ENCODE measurements at regions not wholly inside any gene's neighbourhood (a gene's known extent, or its start where the extent isn't known, plus 50 kb on each side); places are given as distances from the start of the nearest gene placed in this dataset.

DNA sequence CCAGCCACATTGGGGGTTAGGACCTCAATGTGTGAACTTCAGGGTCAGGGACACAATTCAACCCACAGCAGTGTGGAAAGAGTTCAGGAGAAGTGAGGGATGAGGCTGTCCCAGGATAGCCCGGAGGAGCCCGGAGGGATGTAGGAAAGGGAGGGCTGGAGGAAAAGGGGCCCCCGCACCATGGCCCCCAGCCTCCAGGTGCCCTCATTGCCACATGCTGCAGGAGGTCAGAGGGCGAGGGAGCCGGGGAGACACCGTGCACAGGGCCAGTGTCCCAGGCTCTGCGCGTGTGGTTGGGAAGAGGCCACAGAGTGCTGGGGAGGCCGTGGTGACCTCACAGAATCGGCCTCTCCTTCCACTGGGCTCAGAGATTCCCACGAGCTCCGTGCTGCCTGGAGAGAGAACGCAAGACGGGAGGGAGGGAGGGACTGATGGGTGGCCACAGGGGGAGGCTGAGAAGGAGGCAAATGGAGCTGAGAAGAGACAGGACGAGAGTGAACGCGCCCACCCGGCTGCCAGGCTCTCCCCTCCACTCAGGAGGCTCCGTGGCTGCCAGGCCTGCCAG lies 215.1 kb downstream of the DLL1 start:
- DNase-seq (ENCODE audit: low spot score): no peak
- Histone ChIP-seq H3K27me3 (no peaks in the 10 kb centered on the region), H3K4me3 (no peak overlapping the region), H3K4me1 (no peaks in the 10 kb centered on the region), H3K27ac (no peak overlapping the region), H3K36me3 (no peaks in the 10 kb centered on the region), H3K9me3 (peaks cover 0 to 4% of the 10 kb centered on the region in 2 donors)
- TF ChIP-seq, protein P1, sequence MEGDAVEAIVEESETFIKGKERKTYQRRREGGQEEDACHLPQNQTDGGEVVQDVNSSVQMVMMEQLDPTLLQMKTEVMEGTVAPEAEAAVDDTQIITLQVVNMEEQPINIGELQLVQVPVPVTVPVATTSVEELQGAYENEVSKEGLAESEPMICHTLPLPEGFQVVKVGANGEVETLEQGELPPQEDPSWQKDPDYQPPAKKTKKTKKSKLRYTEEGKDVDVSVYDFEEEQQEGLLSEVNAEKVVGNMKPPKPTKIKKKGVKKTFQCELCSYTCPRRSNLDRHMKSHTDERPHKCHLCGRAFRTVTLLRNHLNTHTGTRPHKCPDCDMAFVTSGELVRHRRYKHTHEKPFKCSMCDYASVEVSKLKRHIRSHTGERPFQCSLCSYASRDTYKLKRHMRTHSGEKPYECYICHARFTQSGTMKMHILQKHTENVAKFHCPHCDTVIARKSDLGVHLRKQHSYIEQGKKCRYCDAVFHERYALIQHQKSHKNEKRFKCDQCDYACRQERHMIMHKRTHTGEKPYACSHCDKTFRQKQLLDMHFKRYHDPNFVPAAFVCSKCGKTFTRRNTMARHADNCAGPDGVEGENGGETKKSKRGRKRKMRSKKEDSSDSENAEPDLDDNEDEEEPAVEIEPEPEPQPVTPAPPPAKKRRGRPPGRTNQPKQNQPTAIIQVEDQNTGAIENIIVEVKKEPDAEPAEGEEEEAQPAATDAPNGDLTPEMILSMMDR (IDR thresholded peaks at IDR 0.05): no peak

DNA sequence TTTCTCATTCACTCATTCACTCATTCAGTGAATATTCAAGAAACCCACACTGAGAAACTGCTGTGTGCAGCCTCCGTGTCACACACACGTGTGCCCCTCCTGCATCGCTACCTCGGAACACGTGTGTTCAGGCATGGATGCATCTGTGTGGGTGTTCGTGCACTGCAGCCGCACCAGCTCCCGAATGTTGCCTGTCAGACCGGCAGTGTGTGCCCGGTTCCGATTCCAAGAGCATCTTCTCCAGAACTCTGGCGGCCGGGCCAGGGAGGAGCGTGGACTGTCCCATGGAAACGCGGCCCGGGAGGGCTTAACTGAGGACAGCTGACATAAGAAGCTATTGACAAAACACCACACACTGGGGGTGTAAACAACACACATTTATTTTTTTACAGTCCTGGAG lies 216.0 kb downstream of the DLL1 start:
- H3K27me3 ChIP-seq: no peaks in the 10 kb centered on the region
- no peaks in the 10 kb centered on the region for H3K36me3 ChIP-seq
- H3K4me1 ChIP-seq: no peaks in the 10 kb centered on the region
- TF ChIP-seq, protein P1 (IDR thresholded peaks at IDR 0.05): no peak
- no peak for DNase-seq (ENCODE audit: low spot score)
- H3K9me3 ChIP-seq: peaks cover 0 to 5% of the 10 kb centered on the region in 2 donors
- no peak overlapping the region for H3K27ac ChIP-seq
- no peak overlapping the region for H3K4me3 ChIP-seq

DNA sequence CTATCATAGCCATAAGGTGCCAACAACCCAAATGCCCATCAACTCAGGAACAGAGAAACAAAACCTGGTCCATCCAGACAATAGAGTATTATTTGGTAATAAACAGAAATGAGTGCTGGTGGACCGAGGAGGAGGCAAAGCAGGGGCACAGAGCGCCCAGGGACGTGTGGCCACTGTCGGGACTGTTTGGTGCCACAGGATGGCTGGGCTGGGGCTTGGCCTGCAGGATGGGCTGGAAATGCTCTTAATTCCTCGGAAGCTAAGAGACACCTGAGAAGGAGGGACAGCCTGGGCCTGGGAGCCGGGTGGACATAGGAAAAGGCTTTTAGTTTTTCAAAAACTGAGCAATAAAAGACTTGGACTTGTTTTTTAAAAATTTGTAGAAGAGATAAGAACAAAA lies 216.4 kb downstream of the DLL1 start:
- no peak overlapping the region for H3K27ac ChIP-seq
- no peaks in the 10 kb centered on the region for H3K4me1 ChIP-seq
- TF ChIP-seq, protein P1 (IDR thresholded peaks at IDR 0.05): no peak
- peaks cover 0 to 10% of the 10 kb centered on the region in 2 donors for H3K9me3 ChIP-seq
- H3K36me3 ChIP-seq: no peaks in the 10 kb centered on the region
- no peak overlapping the region for H3K4me3 ChIP-seq
- no peaks in the 10 kb centered on the region for H3K27me3 ChIP-seq
- DNase-seq (ENCODE audit: low spot score): no peak

DNA sequence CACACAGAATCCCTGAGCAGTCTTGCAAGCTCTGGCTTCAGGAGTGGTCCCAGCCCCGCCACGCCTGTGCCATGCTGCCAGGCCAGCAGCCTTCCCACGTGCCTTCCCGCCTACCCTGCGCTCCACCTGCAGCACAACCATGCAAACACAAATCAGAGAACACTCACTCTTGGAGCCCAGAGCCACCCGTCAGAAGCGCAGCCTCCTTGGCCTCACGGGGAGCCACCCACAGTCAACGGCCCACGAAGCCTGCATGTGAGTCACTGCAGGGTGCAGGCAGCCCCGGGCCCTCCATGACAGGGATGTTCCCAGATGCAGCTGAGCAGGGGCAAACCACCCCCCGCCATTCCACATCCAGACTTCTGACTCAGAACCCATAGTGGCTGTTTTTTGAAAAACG lies 217.0 kb downstream of the DLL1 start:
- H3K27me3 ChIP-seq: no peaks in the 10 kb centered on the region
- H3K4me3 ChIP-seq: no peak overlapping the region
- DNase-seq (ENCODE audit: low spot score): no peak
- TF ChIP-seq, protein P1 (IDR thresholded peaks at IDR 0.05): no peak
- H3K4me1 ChIP-seq: no peaks in the 10 kb centered on the region
- no peak overlapping the region for H3K27ac ChIP-seq
- no peaks in the 10 kb centered on the region for H3K36me3 ChIP-seq
- H3K9me3 ChIP-seq: peaks cover 0 to 13% of the 10 kb centered on the region in 2 donors

DNA sequence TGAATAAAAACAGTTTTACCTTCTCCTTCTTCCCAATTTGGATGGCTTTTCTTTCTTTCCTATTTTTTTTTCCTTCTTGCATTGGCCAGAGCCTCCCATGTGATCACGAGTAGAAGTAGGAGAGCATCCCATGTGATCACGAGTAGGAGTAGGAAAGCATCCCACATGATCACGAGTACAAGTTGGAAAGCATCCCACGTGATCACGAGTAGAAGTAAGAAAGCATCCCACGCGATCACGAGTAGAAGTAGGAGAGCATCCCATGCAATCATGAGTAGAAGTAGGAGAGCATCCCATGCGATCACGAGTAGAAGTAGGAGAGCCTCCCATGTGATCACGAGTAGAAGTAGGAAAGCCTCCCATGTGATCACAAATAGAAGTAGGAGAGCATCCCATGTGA lies 218.6 kb downstream of the DLL1 start:
- TF ChIP-seq, protein P1 (IDR thresholded peaks at IDR 0.05): no peak
- no peaks in the 10 kb centered on the region for H3K4me1 ChIP-seq
- no peak for DNase-seq (ENCODE audit: low spot score)

DNA sequence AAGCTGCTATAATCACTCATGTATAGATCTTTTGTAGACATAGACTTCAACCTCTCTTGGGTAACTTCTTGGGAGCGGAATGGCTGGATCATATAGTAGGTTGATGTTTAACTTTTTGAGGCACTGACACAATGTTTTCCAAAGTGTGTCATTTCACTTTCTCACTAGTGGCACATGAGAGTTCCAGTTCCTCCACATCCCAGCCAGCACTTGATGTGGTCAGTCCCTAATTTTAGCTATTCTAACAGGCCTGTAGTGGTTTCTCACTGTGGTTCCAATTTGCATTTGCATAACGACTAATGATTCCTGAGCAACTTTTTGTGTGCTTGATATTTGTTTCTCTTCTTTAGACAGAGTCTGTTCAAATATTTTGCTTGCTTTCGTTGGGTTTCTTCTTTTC lies 221.3 kb downstream of the DLL1 start:
- Histone ChIP-seq H3K36me3 (no peaks in the 10 kb centered on the region), H3K27ac (no peak overlapping the region), H3K27me3 (no peaks in the 10 kb centered on the region), H3K4me1 (no peaks in the 10 kb centered on the region), H3K4me3 (no peak overlapping the region), H3K9me3 (peaks cover 0 to 13% of the 10 kb centered on the region in 2 donors)
- TF ChIP-seq, protein P1 (IDR thresholded peaks at IDR 0.05): no peak
- no peak for DNase-seq (ENCODE audit: low spot score)

More for the DNA sequence above, 218.6 kb downstream of the DLL1 start:
- no peak overlapping the region for H3K4me3 ChIP-seq
- H3K27me3 ChIP-seq: no peaks in the 10 kb centered on the region
- no peak overlapping the region for H3K27ac ChIP-seq
- H3K9me3 ChIP-seq: peaks cover 0 to 13% of the 10 kb centered on the region in 2 donors
- no peaks in the 10 kb centered on the region for H3K36me3 ChIP-seq
